Trophoblast cell (in vitro differentiated cells and primary cell): ENCODE measurements at regions not wholly inside any gene's neighbourhood (a gene's known extent, or its start where the extent isn't known, plus 50 kb on each side); places are given as distances from the start of the nearest gene placed in this dataset.

Experiments used
- DNase-seq, 2 donors: peaks; one replicate each; pipeline ENCODE4 v3.0.0-alpha.2; 2016
- H2AFZ ChIP-seq: 2 replicates; pipeline ENCODE4 v1.6.1; 2013; ENCODE audit warnings: low read length, moderate library complexity, mild to moderate bottlenecking; ENCODE audit not compliant: insufficient read depth, poor library complexity
- H2AK5ac ChIP-seq: 2 replicates; pipeline ENCODE4 v1.6.1; 2013; ENCODE audit warnings: mild to moderate bottlenecking, low read length
- H2BK120ac ChIP-seq: 2 replicates; pipeline ENCODE4 v1.6.1; 2013; ENCODE audit warnings: low read length, mild to moderate bottlenecking, moderate library complexity; ENCODE audit not compliant: insufficient read depth, poor library complexity
- H2BK12ac ChIP-seq: 2 replicates; pipeline ENCODE4 v1.6.1; 2013; ENCODE audit warnings: mild to moderate bottlenecking, low read length, moderate library complexity
- H2BK5ac ChIP-seq: 2 replicates; pipeline ENCODE4 v1.6.1; 2013; ENCODE audit warnings: low read length, low read depth, moderate library complexity, mild to moderate bottlenecking; ENCODE audit not compliant: poor library complexity
- H3K14ac ChIP-seq: 2 replicates; pipeline ENCODE4 v1.6.1; 2013; ENCODE audit warnings: mild to moderate bottlenecking, low read length
- H3K18ac ChIP-seq: 2 replicates; pipeline ENCODE4 v1.6.1; 2013; ENCODE audit warnings: mild to moderate bottlenecking, low read length
- H3K23ac ChIP-seq: 2 replicates; pipeline ENCODE4 v1.6.1; 2013; ENCODE audit warnings: low read length
- H3K27ac ChIP-seq: 2 replicates; pipeline ENCODE4 v1.5.1; 2013; ENCODE audit warnings: low read depth, mild to moderate bottlenecking, inconsistent platforms, low read length, moderate library complexity
- H3K27me3 ChIP-seq: 2 replicates; pipeline ENCODE4 v1.6.1; 2013; ENCODE audit warnings: inconsistent platforms, mild to moderate bottlenecking, low read length, moderate library complexity; ENCODE audit not compliant: insufficient read depth
- H3K36me3 ChIP-seq, 2 experiments: 1 replicate in 1 of 2; 2 replicates in 1 of 2; pipeline ENCODE4 v1.6.1; 2013; ENCODE audit warnings: low read length in 2 of 2, mild to moderate bottlenecking in 2 of 2, moderate library complexity in 1 of 2; ENCODE audit not compliant: insufficient read depth in 2 of 2, control insufficient read depth in 1 of 2
- H3K4ac ChIP-seq: 2 replicates; pipeline ENCODE4 v1.6.1; 2013; ENCODE audit warnings: low read depth, mild to moderate bottlenecking, low read length, moderate library complexity
- H3K4me1 ChIP-seq, 2 experiments: 1 replicate in 1 of 2; 2 replicates in 1 of 2; pipeline ENCODE4 v1.6.1; 2013; ENCODE audit warnings: low read length in 2 of 2, mild to moderate bottlenecking in 2 of 2, moderate library complexity in 1 of 2; ENCODE audit not compliant: insufficient read depth in 2 of 2, control insufficient read depth in 1 of 2
- H3K4me2 ChIP-seq: 2 replicates; pipeline ENCODE4 v1.6.1; 2013; ENCODE audit warnings: inconsistent platforms, mild to moderate bottlenecking, low read length, moderate library complexity
- H3K4me3 ChIP-seq: 2 replicates; pipeline ENCODE4 v1.5.1; 2013; ENCODE audit warnings: mild to moderate bottlenecking, low read depth, low read length, inconsistent platforms
- H3K79me1 ChIP-seq: one replicate; pipeline ENCODE4 v1.6.1; 2013; ENCODE audit warnings: low read length
- H3K79me2 ChIP-seq: 2 replicates; pipeline ENCODE4 v1.6.1; 2013; ENCODE audit warnings: low read length, mild to moderate bottlenecking; ENCODE audit not compliant: control insufficient read depth, insufficient read depth, poor library complexity
- H3K9ac ChIP-seq: 2 replicates; pipeline ENCODE4 v1.6.1; 2013; ENCODE audit warnings: mild to moderate bottlenecking, low read length
- H3K9me3 ChIP-seq: 2 replicates; pipeline ENCODE4 v1.6.1; 2013; ENCODE audit warnings: low read depth, mild to moderate bottlenecking, control low read depth, inconsistent platforms, low read length; ENCODE audit not compliant: insufficient read depth
- H4K12ac ChIP-seq: 2 replicates; pipeline ENCODE4 v1.6.1; 2013; ENCODE audit warnings: low read depth, mild to moderate bottlenecking, low read length, moderate library complexity
- H4K8ac ChIP-seq: 2 replicates; pipeline ENCODE4 v1.6.1; 2013; ENCODE audit warnings: low read depth, mild to moderate bottlenecking, low read length, moderate library complexity
- H4K91ac ChIP-seq: one replicate; pipeline ENCODE4 v1.6.1; 2013; ENCODE audit warnings: low read depth, mild to moderate bottlenecking, low read length, moderate library complexity
- WGBS: extraction: QIAGEN DNeasy Blood & Tissue Kit; methylation state at CpG from one replicate; pipeline ENCODE4 v1.1.7; 2013; ENCODE audit warnings: missing lambda C conversion rate; ENCODE audit not compliant: insufficient read length, insufficient coverage; ENCODE audit errors: extremely low coverage; 5-methylcytosine and 5-hydroxymethylcytosine counted together

- no CpG with 5 or more reads among the region's 2 CpGs for WGBS
- H3K4me1 ChIP-seq: no peaks in the 10 kb centered on the region
- H4K8ac ChIP-seq: no peak overlapping the region
- H3K23ac ChIP-seq: no peak overlapping the region
- no peak overlapping the region for H2BK5ac ChIP-seq
- DNase-seq: no peak
- no peak overlapping the region for H2BK12ac ChIP-seq
- H2AFZ ChIP-seq: no peak overlapping the region
- no peak overlapping the region for H3K4ac ChIP-seq
- no peaks in the 10 kb centered on the region for H3K79me1 ChIP-seq
- H3K36me3 ChIP-seq: no peaks in the 10 kb centered on the region
- no peaks in the 10 kb centered on the region for H3K9me3 ChIP-seq
- no peak overlapping the region for H4K91ac ChIP-seq
- no peak overlapping the region for H3K9ac ChIP-seq
- no peaks in the 10 kb centered on the region for H3K27me3 ChIP-seq
- H3K27ac ChIP-seq: no peak overlapping the region
- H2AK5ac ChIP-seq: no peak overlapping the region
- H3K4me3 ChIP-seq: no peak overlapping the region
- H3K14ac ChIP-seq: no peak overlapping the region
- no peak overlapping the region for H2BK120ac ChIP-seq
- no peaks in the 10 kb centered on the region for H3K79me2 ChIP-seq
- no peak overlapping the region for H3K18ac ChIP-seq
- H4K12ac ChIP-seq: no peak overlapping the region
- H3K4me2 ChIP-seq: no peak overlapping the region
These were observed 1459.9 kb downstream of the GRIK2 start for GRCh38 chr6:102853249-102853955.

GRCh38 chr6:102848796-102849195 lies 1455.3 kb downstream of the GRIK2 start:
- H4K8ac ChIP-seq: no peak overlapping the region
- H2BK120ac ChIP-seq: no peak overlapping the region
- no peak overlapping the region for H4K12ac ChIP-seq
- no peaks in the 10 kb centered on the region for H3K79me2 ChIP-seq
- no peak overlapping the region for H3K18ac ChIP-seq
- no peak for DNase-seq
- no peaks in the 10 kb centered on the region for H3K27me3 ChIP-seq
- H3K27ac ChIP-seq: no peak overlapping the region
- H3K9ac ChIP-seq: no peak overlapping the region
- H2AFZ ChIP-seq: no peak overlapping the region
- WGBS: no CpG with 5 or more reads among the region's 1 CpG
- H3K4me2 ChIP-seq: no peak overlapping the region
- H4K91ac ChIP-seq: no peak overlapping the region
- H3K9me3 ChIP-seq: no peaks in the 10 kb centered on the region
- no peaks in the 10 kb centered on the region for H3K79me1 ChIP-seq
- H3K4ac ChIP-seq: no peak overlapping the region
- no peaks in the 10 kb centered on the region for H3K4me1 ChIP-seq
- H3K36me3 ChIP-seq: no peaks in the 10 kb centered on the region
- no peak overlapping the region for H2BK12ac ChIP-seq
- H3K4me3 ChIP-seq: no peak overlapping the region
- H3K23ac ChIP-seq: no peak overlapping the region
- no peak overlapping the region for H3K14ac ChIP-seq
- H2AK5ac ChIP-seq: no peak overlapping the region
- H2BK5ac ChIP-seq: no peak overlapping the region

DNA sequence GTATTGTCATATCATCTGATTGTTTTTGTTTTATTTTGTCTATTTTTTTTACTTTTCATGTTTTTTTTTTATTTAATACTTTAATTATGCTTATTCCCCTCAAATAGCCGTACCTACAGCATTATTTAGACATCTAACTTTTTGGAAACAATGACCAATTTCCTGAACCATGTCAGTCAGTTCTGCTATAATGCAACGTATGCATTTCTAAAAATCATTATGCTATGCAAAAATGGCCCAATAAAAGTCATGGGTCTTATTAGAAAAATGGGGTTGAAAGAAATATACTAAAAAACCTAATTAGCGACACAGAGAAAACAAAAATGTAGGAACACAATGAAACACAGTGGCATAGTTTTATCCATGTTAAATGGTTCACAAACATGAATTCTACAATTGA lies 1454.7 kb downstream of the GRIK2 start:
- Histone ChIP-seq H3K14ac (no peak overlapping the region), H2AFZ (no peak overlapping the region), H3K36me3 (no peaks in the 10 kb centered on the region), H3K4me3 (no peak overlapping the region), H3K23ac (no peak overlapping the region), H2BK5ac (no peak overlapping the region), H3K18ac (no peak overlapping the region), H4K12ac (no peak overlapping the region), H3K4me1 (no peaks in the 10 kb centered on the region), H3K79me2 (no peaks in the 10 kb centered on the region), H2BK120ac (no peak overlapping the region), H3K4me2 (no peak overlapping the region), H4K8ac (no peak overlapping the region), H3K79me1 (no peaks in the 10 kb centered on the region), H3K27me3 (no peaks in the 10 kb centered on the region), H3K4ac (no peak overlapping the region), H3K27ac (no peak overlapping the region), H4K91ac (no peak overlapping the region), H2AK5ac (no peak overlapping the region), H3K9ac (no peak overlapping the region), H3K9me3 (no peaks in the 10 kb centered on the region), H2BK12ac (no peak overlapping the region)
- DNase-seq: no peak
- no CpG with 5 or more reads among the region's 3 CpGs for WGBS

DNA sequence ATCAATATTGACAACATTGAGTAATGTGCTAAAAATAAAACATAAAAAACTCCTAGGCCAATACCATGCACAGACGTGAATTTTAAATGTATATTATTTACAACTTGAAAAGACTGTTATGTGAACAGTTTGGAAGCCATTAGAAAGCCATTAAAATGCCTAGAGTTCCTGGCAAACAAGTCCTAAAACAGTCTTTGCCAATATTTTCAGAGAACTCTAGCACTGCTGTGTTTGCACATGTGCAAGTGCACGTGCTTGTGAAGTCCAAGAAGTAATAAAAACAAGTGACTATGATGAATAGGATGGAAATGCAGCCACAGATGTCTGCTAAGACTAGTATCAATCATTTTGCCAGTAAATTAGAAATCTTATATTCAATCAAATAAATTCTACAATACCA lies 1447.6 kb downstream of the GRIK2 start:
- H3K79me2 ChIP-seq: no peaks in the 10 kb centered on the region
- no peak overlapping the region for H3K14ac ChIP-seq
- WGBS: no CpG with 5 or more reads among the region's 2 CpGs
- no peak overlapping the region for H3K4me3 ChIP-seq
- H3K9me3 ChIP-seq: no peaks in the 10 kb centered on the region
- no peak overlapping the region for H2BK5ac ChIP-seq
- no peaks in the 10 kb centered on the region for H3K27me3 ChIP-seq
- H3K27ac ChIP-seq: no peak overlapping the region
- no peak overlapping the region for H2BK120ac ChIP-seq
- H2AFZ ChIP-seq: no peak overlapping the region
- no peaks in the 10 kb centered on the region for H3K79me1 ChIP-seq
- no peaks in the 10 kb centered on the region for H3K4me1 ChIP-seq
- no peak overlapping the region for H4K12ac ChIP-seq
- no peak for DNase-seq
- no peak overlapping the region for H2AK5ac ChIP-seq
- no peak overlapping the region for H2BK12ac ChIP-seq
- H4K8ac ChIP-seq: no peak overlapping the region
- H3K9ac ChIP-seq: no peak overlapping the region
- no peak overlapping the region for H3K4ac ChIP-seq
- no peak overlapping the region for H4K91ac ChIP-seq
- no peak overlapping the region for H3K18ac ChIP-seq
- H3K4me2 ChIP-seq: no peak overlapping the region
- no peak overlapping the region for H3K23ac ChIP-seq
- H3K36me3 ChIP-seq: no peaks in the 10 kb centered on the region
